IPS-NIHi7 (cell line): ENCODE measurements at regions not wholly inside any gene's neighbourhood (a gene's known extent, or its start where the extent isn't known, plus 50 kb on each side); places are given as distances from the start of the nearest gene placed in this dataset.
A peak's percentile ranks its signal among the peaks of the same experiment; 100 is the strongest.
"Not testable (repeated sequence)": the region's sequence is repeated elsewhere in the genome, so short reads cannot be mapped to it uniquely, and the experiment has no call there.

ENCODE experiments used
- DNase-seq: peaks from one replicate; pipeline ENCODE4 v3.0.0; 2012; ENCODE audit warnings: mixed read lengths; ENCODE audit errors: extremely low spot score

GRCh38 chrX:8105531-8105930 is 65.5 kb downstream of the VCX2 start:
- DNase-seq: no peak

- no peak for DNase-seq
These were observed 67.4 kb downstream of the VCX2 start for GRCh38 chrX:8103655-8104054.

- DNase-seq: no peak
These were observed 79.6 kb downstream of the VCX2 start for GRCh38 chrX:8091510-8091909.

GRCh38 chrX:8090906-8091305 is 80.2 kb downstream of the VCX2 start:
- DNase-seq: no peak

- DNase-seq: no peak
These were observed 80.6 kb downstream of the VCX2 start for GRCh38 chrX:8090482-8090881.

GRCh38 chrX:8089141-8089540 is 81.9 kb downstream of the VCX2 start:
- DNase-seq: no peak

- no peak for DNase-seq
These were observed 87.1 kb downstream of the VCX2 start for GRCh38 chrX:8084006-8084405.

GRCh38 chrX:8083286-8083685 is 87.8 kb downstream of the VCX2 start:
- no peak for DNase-seq

- no peak for DNase-seq
These were observed 95.4 kb downstream of the VCX2 start for GRCh38 chrX:8075636-8076035.

GRCh38 chrX:8067754-8068462 is 103.2 kb downstream of the VCX2 start:
- no peak for DNase-seq

- no peak for DNase-seq
These were observed 118.2 kb downstream of the VCX2 start for GRCh38 chrX:8052909-8053308.

GRCh38 chrX:8049827-8050226 is 121.2 kb downstream of the VCX2 start:
- DNase-seq: no peak

- no peak for DNase-seq
These were observed 121.3 kb upstream of the PNPLA4 start for GRCh38 chrX:8048466-8048865.

- no peak for DNase-seq
These were observed 117.7 kb upstream of the PNPLA4 start for GRCh38 chrX:8044947-8045346.

- DNase-seq: no peak
These were observed 116.3 kb upstream of the PNPLA4 start for GRCh38 chrX:8043546-8043945.

GRCh38 chrX:8043121-8043520 is 115.9 kb upstream of the PNPLA4 start:
- DNase-seq: no peak

- peak; percentile 61 for DNase-seq
These were observed 115.1 kb upstream of the PNPLA4 start for GRCh38 chrX:8042304-8042703.

- not testable (repeated sequence) for DNase-seq
These were observed 112.5 kb upstream of the PNPLA4 start for GRCh38 chrX:8039711-8040110.

- DNase-seq: no peak
These were observed 110.6 kb upstream of the PNPLA4 start for GRCh38 chrX:8037593-8038348.

- no peak for DNase-seq
These were observed 109.7 kb upstream of the PNPLA4 start for GRCh38 chrX:8036914-8037313.

- DNase-seq: peak; percentile 30
These were observed 106.8 kb upstream of the PNPLA4 start for GRCh38 chrX:8034058-8034457.

GRCh38 chrX:8033175-8033574 is 106.0 kb upstream of the PNPLA4 start:
- DNase-seq: no peak

- DNase-seq: no peak
These were observed 103.1 kb upstream of the PNPLA4 start for GRCh38 chrX:8030361-8030760.
